ENCODE measurements at regions not wholly inside any gene's neighbourhood (a gene's known extent, or its start where the extent isn't known, plus 50 kb on each side); places are given as distances from the start of the nearest gene placed in this dataset.
"Not testable (repeated sequence)": the region's sequence is repeated elsewhere in the genome, so short reads cannot be mapped to it uniquely, and the experiment has no call there.

GRCh38 chr7:24629958-24630357, 56.7 kb downstream of the PALS2 start:
- H3K4me1 ChIP-seq (ENCODE audit: control insufficient read depth in 2 of 2, insufficient read depth in 2 of 2, low read length in 2 of 2); H3K36me3 ChIP-seq (ENCODE audit: control insufficient read depth in 2 of 3, insufficient read depth in 3 of 3, low read length in 3 of 3); POLR2A ChIA-PET; H3K4me3 Mint-ChIP-seq; H3K4me3 ChIP-seq (ENCODE audit: low read length); H3K27me3 ChIP-seq (ENCODE audit: control insufficient read depth in 2 of 2, insufficient read depth in 2 of 2, low read length in 2 of 2); H3K27ac Mint-ChIP-seq; DNase-seq; CTCF ChIA-PET; H3K27ac ChIP-seq (ENCODE audit: low read depth, low read length); H3K9me3 ChIP-seq (ENCODE audit: control insufficient read depth in 2 of 3, low read length in 3 of 3); ATAC-seq; intact Hi-C loops (cut with micrococcal nuclease); H3K27me3 Mint-ChIP-seq: not testable (repeated sequence)
- H3K36me3 Mint-ChIP-seq = peaks cover 24 to 71% (median 58%) of the 10 kb centered on the region in 5 donors
- peaks cover 2 to 21% (median 13%) of the 10 kb centered on the region in 11 donors for H3K9me3 Mint-ChIP-seq
- H3K4me1 Mint-ChIP-seq = peaks cover 3 to 20% (median 13%) of the 10 kb centered on the region in 7 donors

DNA sequence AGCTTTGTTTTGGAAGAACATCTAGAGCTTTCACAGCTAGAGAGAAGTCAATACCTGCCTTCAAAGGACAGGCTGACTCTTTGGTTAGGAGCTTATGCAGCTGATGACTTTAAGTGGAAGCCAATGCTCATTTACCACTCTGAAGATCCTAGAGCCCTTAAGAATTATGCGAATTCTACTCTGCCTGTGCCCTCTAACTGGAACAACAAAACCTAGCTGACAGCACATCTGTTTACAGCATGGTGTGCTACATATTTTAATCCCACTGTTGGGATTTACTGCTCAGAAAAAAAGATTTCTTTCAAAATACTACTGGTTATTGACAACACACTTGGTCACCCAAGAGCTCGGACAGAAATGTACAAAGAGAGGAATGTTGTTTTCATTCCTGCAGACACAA, 57.3 kb downstream of the PALS2 start:
- Histone ChIP-seq H3K4me3 (ENCODE audit: low read length) (no peak overlapping the region), H3K4me1 (ENCODE audit: control insufficient read depth in 2 of 2, insufficient read depth in 2 of 2, low read length in 2 of 2) (no peaks in the 10 kb centered on the region), H3K36me3 (ENCODE audit: control insufficient read depth in 2 of 3, insufficient read depth in 3 of 3, low read length in 3 of 3) (no peaks in the 10 kb centered on the region), H3K27me3 (ENCODE audit: control insufficient read depth in 2 of 2, insufficient read depth in 2 of 2, low read length in 2 of 2) (no peaks in the 10 kb centered on the region), H3K9me3 (ENCODE audit: control insufficient read depth in 2 of 3, low read length in 3 of 3) (no peaks in the 10 kb centered on the region), H3K27ac (ENCODE audit: low read depth, low read length) (no peak overlapping the region)
- ATAC-seq (no peak), DNase-seq (no peak)
- Mint-ChIP-seq H3K36me3 (peaks cover 24 to 68% (median 54%) of the 10 kb centered on the region in 5 donors), H3K9me3 (peaks cover 2 to 21% (median 13%) of the 10 kb centered on the region in 11 donors), H3K27ac (peak overlapping the region in 1 of 9 donors; percentile 6), H3K4me1 (peaks cover 3 to 21% (median 13%) of the 10 kb centered on the region in 7 donors), H3K27me3 (no peaks in the 10 kb centered on the region), H3K4me3 (no peak overlapping the region)
- POLR2A ChIA-PET = no interaction called here
- intact Hi-C loops (cut with micrococcal nuclease) = no loop called here
- CTCF ChIA-PET = no interaction called here

DNA sequence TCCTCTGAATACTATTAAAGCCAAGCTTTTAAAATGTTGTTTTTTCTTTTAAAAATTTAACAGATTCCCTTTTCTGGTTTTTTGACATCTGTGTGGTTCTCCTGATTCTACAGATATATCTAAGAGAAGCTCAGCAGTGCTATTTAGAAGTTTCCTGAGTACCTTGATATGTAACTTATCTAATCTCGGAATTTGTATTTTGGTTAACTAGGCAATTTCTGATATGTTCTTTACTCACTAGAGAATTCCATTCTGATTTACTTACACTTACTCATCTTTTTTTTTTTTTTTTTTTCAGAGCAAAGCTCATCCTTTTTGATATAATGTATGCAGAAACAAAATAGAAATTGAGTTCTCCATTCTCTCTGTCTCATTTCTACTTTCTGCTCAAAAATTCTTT, 63.8 kb downstream of the PALS2 start:
- ChIA-PET CTCF (no interaction called here), POLR2A (interaction anchor here (0.6 kb wide), 1 partner anchor 275 kb away, joined by 3 read pairs; no protein-coding TSS in a partner anchor)
- peaks cover 1 to 27% (median 14%) of the 10 kb centered on the region in 7 donors for H3K4me1 Mint-ChIP-seq
- Histone ChIP-seq H3K27ac (ENCODE audit: low read depth, low read length) (no peak overlapping the region), H3K4me3 (ENCODE audit: low read length) (no peak overlapping the region), H3K4me1 (ENCODE audit: control insufficient read depth in 2 of 2, insufficient read depth in 2 of 2, low read length in 2 of 2) (no peaks in the 10 kb centered on the region), H3K36me3 (ENCODE audit: control insufficient read depth in 2 of 3, insufficient read depth in 3 of 3, low read length in 3 of 3) (peaks cover 0 to 6% (median 0%) of the 10 kb centered on the region in 3 experiments), H3K9me3 (ENCODE audit: control insufficient read depth in 2 of 3, low read length in 3 of 3) (no peaks in the 10 kb centered on the region), H3K27me3 (ENCODE audit: control insufficient read depth in 2 of 2, insufficient read depth in 2 of 2, low read length in 2 of 2) (no peaks in the 10 kb centered on the region)
- peaks cover 8 to 36% (median 23%) of the 10 kb centered on the region in 5 donors for H3K36me3 Mint-ChIP-seq
- H3K27ac Mint-ChIP-seq = no peak overlapping the region
- no peaks in the 10 kb centered on the region for H3K27me3 Mint-ChIP-seq
- ATAC-seq (no peak), DNase-seq (no peak)
- H3K4me3 Mint-ChIP-seq = no peak overlapping the region
- peaks cover 0 to 1% (median 0%) of the 10 kb centered on the region in 11 donors for H3K9me3 Mint-ChIP-seq
- intact Hi-C loops (cut with micrococcal nuclease) = no loop called here

GRCh38 chr7:24637706-24638105, 64.5 kb downstream of the PALS2 start:
- Mint-ChIP-seq H3K4me3 (no peak overlapping the region), H3K9me3 (peaks cover 0 to 1% (median 0%) of the 10 kb centered on the region in 11 donors), H3K27ac (no peak overlapping the region), H3K36me3 (peaks cover 12 to 40% (median 26%) of the 10 kb centered on the region in 5 donors), H3K4me1 (peaks cover 1 to 27% (median 14%) of the 10 kb centered on the region in 7 donors), H3K27me3 (no peaks in the 10 kb centered on the region)
- Histone ChIP-seq H3K4me3 (ENCODE audit: low read length) (no peak overlapping the region), H3K4me1 (ENCODE audit: control insufficient read depth in 2 of 2, insufficient read depth in 2 of 2, low read length in 2 of 2) (no peaks in the 10 kb centered on the region), H3K36me3 (ENCODE audit: control insufficient read depth in 2 of 3, insufficient read depth in 3 of 3, low read length in 3 of 3) (peaks cover 0 to 11% (median 0%) of the 10 kb centered on the region in 3 experiments), H3K27me3 (ENCODE audit: control insufficient read depth in 2 of 2, insufficient read depth in 2 of 2, low read length in 2 of 2) (no peaks in the 10 kb centered on the region), H3K9me3 (ENCODE audit: control insufficient read depth in 2 of 3, low read length in 3 of 3) (no peaks in the 10 kb centered on the region), H3K27ac (ENCODE audit: low read depth, low read length) (no peak overlapping the region)
- intact Hi-C loops (cut with micrococcal nuclease) = no loop called here
- ChIA-PET POLR2A (interaction anchor here (0.6 kb wide), 1 partner anchor 276 kb away, joined by 3 read pairs; no protein-coding TSS in a partner anchor), CTCF (no interaction called here)
- DNase-seq = no peak
- no peak for ATAC-seq

DNA sequence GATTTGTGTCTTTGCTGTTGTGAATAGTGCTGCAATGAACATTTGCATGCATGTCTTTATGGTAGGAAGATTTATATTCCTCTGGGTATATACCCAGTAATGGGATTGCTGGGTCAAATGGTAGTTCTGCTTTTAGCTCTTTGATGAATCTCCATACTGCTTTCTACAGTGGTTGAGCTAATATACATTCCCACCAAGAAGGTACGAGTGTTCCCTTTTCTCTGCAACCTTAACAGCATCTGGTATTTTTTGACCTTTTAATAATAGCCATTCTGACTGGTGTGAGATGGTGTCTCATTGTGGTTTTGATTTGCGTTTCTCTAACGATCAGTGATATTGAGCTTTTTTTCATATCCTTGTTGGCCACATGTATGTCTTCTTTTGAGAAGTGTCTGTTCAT, 71.3 kb downstream of the PALS2 start:
- H3K27ac ChIP-seq (ENCODE audit: low read depth, low read length); DNase-seq; intact Hi-C loops (cut with micrococcal nuclease); H3K4me1 ChIP-seq (ENCODE audit: control insufficient read depth in 2 of 2, insufficient read depth in 2 of 2, low read length in 2 of 2); H3K4me3 Mint-ChIP-seq; H3K27me3 Mint-ChIP-seq; H3K9me3 ChIP-seq (ENCODE audit: control insufficient read depth in 2 of 3, low read length in 3 of 3); H3K27ac Mint-ChIP-seq; H3K4me1 Mint-ChIP-seq; H3K4me3 ChIP-seq (ENCODE audit: low read length); H3K27me3 ChIP-seq (ENCODE audit: control insufficient read depth in 2 of 2, insufficient read depth in 2 of 2, low read length in 2 of 2); CTCF ChIA-PET; ATAC-seq; H3K9me3 Mint-ChIP-seq: not testable (repeated sequence)
- POLR2A ChIA-PET = interaction anchor here (0.9 kb wide), 1 partner anchor 11 kb away, joined by 3 read pairs; no protein-coding TSS in a partner anchor
- peaks cover 0 to 13% (median 0%) of the 10 kb centered on the region in 3 experiments for H3K36me3 ChIP-seq (ENCODE audit: control insufficient read depth in 2 of 3, insufficient read depth in 3 of 3, low read length in 3 of 3)
- H3K36me3 Mint-ChIP-seq = peaks cover 13 to 58% (median 42%) of the 10 kb centered on the region in 5 donors

All from naive thymus-derived CD4-positive, alpha-beta T cell (primary cell).